Ishikawa (cell line): ENCODE measurements at regions not wholly inside any gene's neighbourhood (a gene's known extent, or its start where the extent isn't known, plus 50 kb on each side); places are given as distances from the start of the nearest gene placed in this dataset.

Source experiments
- CEBPB ChIP-seq: IDR thresholded peaks from 2 replicates; pipeline ENCODE4 v1.6.1; 2012
- CREB1 ChIP-seq: IDR thresholded peaks from 2 replicates; pipeline ENCODE4 v1.6.1; 2012; ENCODE audit warnings: low read depth
- EGR1 ChIP-seq: IDR thresholded peaks from 2 replicates; pipeline ENCODE4 v1.6.1; 2012
- EP300 ChIP-seq: IDR thresholded peaks from 2 replicates; pipeline ENCODE4 v1.6.1; 2012; ENCODE audit warnings: borderline replicate concordance
- FOXM1 ChIP-seq: IDR thresholded peaks from 2 replicates; pipeline ENCODE4 v1.6.1; 2012; ENCODE audit warnings: low read depth, borderline replicate concordance
- MAX ChIP-seq: IDR thresholded peaks from 2 replicates; pipeline ENCODE4 v1.6.1; 2012
- RAD21 ChIP-seq: IDR thresholded peaks from 2 replicates; pipeline ENCODE4 v1.6.1; 2012; ENCODE audit warnings: low read depth
- REST ChIP-seq: IDR thresholded peaks from 2 replicates; pipeline ENCODE4 v1.6.1; 2012; ENCODE audit warnings: low read depth, mild to moderate bottlenecking
- TAF1 ChIP-seq: IDR thresholded peaks from 2 replicates; pipeline ENCODE4 v1.6.1; 2012; ENCODE audit warnings: low read depth, mild to moderate bottlenecking
- TCF12 ChIP-seq: IDR thresholded peaks from 2 replicates; pipeline ENCODE4 v1.6.1; 2012; ENCODE audit warnings: low read depth
- TEAD4 ChIP-seq: IDR thresholded peaks from 2 replicates; pipeline ENCODE4 v1.6.1; 2012
- USF1 ChIP-seq: IDR thresholded peaks from 2 replicates; pipeline ENCODE4 v1.6.1; 2012
- YY1 ChIP-seq: IDR thresholded peaks from 2 replicates; pipeline ENCODE4 v1.6.1; 2012; ENCODE audit warnings: low read depth
- ZBTB7A ChIP-seq: IDR thresholded peaks from 2 replicates; pipeline ENCODE4 v1.6.1; 2012; ENCODE audit warnings: low read depth

- TF ChIP-seq REST: no peak
- no peak for TF ChIP-seq TEAD4
- TF ChIP-seq TAF1: no peak
- no peak for TF ChIP-seq EGR1
- TF ChIP-seq MAX: no peak
- TF ChIP-seq YY1: no peak
- no peak for TF ChIP-seq CREB1
- no peak for TF ChIP-seq RAD21
- TF ChIP-seq EP300: no peak
- TF ChIP-seq ZBTB7A: no peak
- no peak for TF ChIP-seq USF1
- TF ChIP-seq CEBPB: no peak
- TF ChIP-seq TCF12: no peak
- TF ChIP-seq FOXM1: no peak
Measured at GRCh38 chr5:166529200-166529599, 1762.2 kb upstream of the WWC1 start.
